AG04449 (cell line): ENCODE measurements at regions not wholly inside any gene's neighbourhood (a gene's known extent, or its start where the extent isn't known, plus 50 kb on each side); places are given as distances from the start of the nearest gene placed in this dataset.
"Not testable (repeated sequence)": the region's sequence is repeated elsewhere in the genome, so short reads cannot be mapped to it uniquely, and the experiment has no call there.

Source experiments
- CTCF ChIA-PET: fragments of 350-600 bp; formaldehyde crosslinking; extraction: SDS; loops from one replicate; lab custom pipeline; 2021; ENCODE audit warnings: antibody characterized with exemption; lab: Yijun Ruan, JAX
- POLR2A ChIA-PET: fragments of 400-600, 350-600 bp; formaldehyde crosslinking; extraction: SDS; loops from one replicate; lab custom pipeline; 2020; ENCODE audit warnings: antibody characterized with exemption, inconsistent platforms; lab: Yijun Ruan, JAX
- DNase-seq: peaks from one replicate; pipeline ENCODE4 v3.0.0-alpha.2; 2010; ENCODE audit warnings: low read depth, low spot score
- H3K4me3 ChIP-seq: 2 replicates; pipeline ENCODE4 v1.5.1; 2011; ENCODE audit warnings: low read depth, mild to moderate bottlenecking, control low read depth, low read length
- TF ChIP-seq, protein P1 (sequence below): IDR thresholded peaks from one replicate; pipeline ENCODE4 v1.5.1; 2011; ENCODE audit warnings: mild to moderate bottlenecking, moderate library complexity, low read length, control low read depth, inconsistent platforms; ENCODE audit not compliant: insufficient read depth; ENCODE audit errors: missing control alignments

DNA sequence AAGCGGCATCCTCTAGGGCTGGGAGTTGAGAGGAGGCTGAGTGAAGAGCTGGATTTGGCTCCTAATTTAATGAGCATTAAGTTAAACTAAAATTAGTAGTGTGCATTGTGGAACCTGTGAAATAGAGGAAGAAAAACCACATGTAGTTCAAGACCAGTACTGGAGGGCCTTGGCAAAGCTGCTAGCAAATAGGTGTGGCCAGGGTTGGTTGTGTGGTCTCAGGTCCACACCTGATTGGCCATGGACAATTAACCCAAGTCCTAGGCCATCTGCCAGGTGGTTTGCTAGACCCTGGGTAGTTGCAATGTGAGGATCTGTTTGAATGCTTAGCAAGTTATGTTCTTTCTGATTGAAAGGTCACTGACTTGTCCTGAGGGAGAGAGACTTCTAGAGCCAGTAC, 275.5 kb downstream of the PDCD6IP start:
- TF ChIP-seq, protein P1, sequence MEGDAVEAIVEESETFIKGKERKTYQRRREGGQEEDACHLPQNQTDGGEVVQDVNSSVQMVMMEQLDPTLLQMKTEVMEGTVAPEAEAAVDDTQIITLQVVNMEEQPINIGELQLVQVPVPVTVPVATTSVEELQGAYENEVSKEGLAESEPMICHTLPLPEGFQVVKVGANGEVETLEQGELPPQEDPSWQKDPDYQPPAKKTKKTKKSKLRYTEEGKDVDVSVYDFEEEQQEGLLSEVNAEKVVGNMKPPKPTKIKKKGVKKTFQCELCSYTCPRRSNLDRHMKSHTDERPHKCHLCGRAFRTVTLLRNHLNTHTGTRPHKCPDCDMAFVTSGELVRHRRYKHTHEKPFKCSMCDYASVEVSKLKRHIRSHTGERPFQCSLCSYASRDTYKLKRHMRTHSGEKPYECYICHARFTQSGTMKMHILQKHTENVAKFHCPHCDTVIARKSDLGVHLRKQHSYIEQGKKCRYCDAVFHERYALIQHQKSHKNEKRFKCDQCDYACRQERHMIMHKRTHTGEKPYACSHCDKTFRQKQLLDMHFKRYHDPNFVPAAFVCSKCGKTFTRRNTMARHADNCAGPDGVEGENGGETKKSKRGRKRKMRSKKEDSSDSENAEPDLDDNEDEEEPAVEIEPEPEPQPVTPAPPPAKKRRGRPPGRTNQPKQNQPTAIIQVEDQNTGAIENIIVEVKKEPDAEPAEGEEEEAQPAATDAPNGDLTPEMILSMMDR: no peak
- no peak for DNase-seq
- ChIA-PET CTCF (no interaction called here), POLR2A (no interaction called here)
- H3K4me3 ChIP-seq: no peak overlapping the region

DNA sequence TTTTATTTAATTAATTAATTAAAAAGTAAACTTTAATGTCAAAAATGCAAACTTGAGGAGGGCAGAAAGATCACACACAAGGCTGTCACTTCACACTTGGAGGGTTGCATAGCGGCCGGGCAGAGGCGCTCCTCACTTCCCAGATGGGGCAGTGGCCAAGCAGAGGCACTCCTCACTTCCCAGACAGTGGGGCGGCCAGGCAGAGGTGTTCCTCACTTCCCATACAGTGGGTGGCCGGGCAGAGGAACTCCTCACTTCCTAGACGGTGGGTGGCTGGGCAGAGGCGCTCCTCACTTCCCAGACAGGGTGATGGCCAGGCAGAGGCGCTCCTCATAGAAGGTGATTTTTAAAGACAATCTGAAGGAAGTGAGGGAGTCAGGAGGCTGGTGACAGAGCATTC, 277.5 kb downstream of the PDCD6IP start:
- TF ChIP-seq, protein P1: no peak
- ChIA-PET CTCF (interaction anchor here (1.1 kb wide), 1 partner anchor 12 kb away, joined by 3 read pairs; no protein-coding TSS in a partner anchor), POLR2A (no interaction called here)
- H3K4me3 ChIP-seq: no peak overlapping the region
- no peak for DNase-seq

DNA sequence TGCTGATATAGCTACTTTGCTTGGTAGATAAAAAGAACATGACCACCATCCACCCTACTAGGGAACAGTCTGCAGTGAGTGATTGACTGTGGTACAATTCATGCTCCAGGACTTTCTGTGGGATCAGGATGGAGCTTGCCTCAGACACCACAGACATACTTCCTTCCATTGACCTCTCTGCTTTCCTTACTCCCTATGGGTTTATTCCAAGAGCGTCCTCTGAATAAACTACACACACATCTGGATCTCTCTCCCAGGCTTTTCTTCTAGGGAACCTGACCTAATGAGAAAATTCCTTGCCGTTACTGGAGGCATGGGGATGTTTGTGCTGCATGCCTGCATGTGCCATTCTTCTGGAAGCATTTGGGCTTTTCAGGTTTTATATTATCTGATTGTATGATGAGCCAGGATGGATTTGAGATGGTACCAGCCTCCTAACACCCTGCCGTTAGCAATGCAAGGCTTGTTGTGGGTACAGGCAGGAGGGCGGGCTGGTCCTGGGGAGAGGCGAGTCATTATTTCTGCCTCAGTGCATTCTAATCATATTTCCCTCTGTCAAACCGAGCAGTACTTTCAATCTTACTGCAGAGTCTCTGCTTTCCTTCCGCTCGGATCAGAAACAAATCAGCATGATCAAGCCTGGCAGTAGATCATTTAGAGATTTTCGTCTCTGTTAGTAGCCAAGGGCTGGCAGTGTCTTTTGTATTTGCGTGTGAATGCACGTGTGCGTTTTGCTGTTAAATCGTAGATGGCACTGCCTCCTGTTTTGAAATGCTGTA, 279.2 kb downstream of the PDCD6IP start:
- TF ChIP-seq, protein P1: no peak
- DNase-seq: no peak
- POLR2A ChIA-PET: no interaction called here
- CTCF ChIA-PET: interaction anchor here (1.0 kb wide), 1 partner anchor 10 kb away, joined by 3 read pairs; no protein-coding TSS in a partner anchor
- no peak overlapping the region for H3K4me3 ChIP-seq

DNA sequence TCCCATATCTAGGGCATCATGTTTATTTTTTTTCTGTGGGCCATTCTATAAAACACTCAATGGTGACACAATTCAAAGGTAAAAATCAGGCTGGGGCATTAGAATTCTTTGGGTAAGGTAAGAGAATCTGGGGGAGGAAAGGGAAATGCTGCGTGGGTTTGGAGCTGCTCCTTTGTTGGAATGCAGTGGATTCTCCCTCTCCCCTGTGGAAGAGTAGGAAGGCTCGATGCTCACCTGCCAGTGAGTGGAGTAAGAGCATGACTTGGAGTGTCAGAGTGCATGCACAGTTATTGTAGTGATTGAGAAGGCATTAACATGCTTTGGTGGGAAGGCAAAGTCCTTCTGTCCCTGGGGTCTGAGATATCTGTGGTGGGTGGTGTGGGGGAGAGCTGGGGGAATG, 280.0 kb downstream of the PDCD6IP start:
- DNase-seq: no peak
- H3K4me3 ChIP-seq: no peak overlapping the region
- POLR2A ChIA-PET: no interaction called here
- TF ChIP-seq, protein P1: no peak
- CTCF ChIA-PET: interaction anchor here (1.0 kb wide), 1 partner anchor 10 kb away, joined by 3 read pairs; no protein-coding TSS in a partner anchor

DNA sequence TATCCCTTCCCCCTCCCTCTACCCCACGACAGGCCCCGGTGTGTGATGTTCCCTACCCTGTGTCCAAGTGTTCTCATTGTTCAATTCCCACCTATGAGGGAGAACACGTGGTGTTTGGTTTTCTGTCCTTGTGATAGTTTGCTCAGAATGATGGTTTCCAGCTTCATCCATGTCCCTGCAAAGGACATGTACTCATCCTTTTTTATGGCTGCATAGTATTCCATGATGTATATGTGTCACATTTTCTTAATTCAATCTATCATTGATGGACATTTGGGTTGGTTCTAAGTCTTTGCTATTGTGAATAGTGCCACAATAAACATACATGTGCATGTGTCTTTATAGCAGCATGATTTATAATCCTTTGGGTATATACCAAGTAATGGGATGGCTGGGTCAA, 281.4 kb downstream of the PDCD6IP start:
- H3K4me3 ChIP-seq, DNase-seq, CTCF ChIA-PET, POLR2A ChIA-PET: not testable (repeated sequence)

DNA sequence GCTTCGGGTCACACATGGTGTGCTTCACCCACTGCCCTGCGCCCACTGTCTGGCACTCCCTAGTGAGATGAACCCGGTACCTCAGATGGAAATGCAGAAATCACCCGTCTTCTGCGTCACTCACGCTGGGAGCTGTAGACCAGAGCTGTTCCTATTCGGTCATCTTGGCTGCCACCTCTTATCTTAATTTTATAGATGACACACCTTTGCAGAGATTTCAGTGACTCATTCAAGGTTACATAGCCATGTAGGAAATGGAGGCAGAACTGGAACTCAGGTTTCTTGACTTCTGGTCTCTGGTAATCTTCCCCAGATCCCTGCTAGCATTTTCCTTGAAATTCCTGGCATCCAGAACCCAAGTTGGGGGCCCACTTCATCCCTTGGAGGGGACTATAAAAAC, 291.9 kb downstream of the PDCD6IP start:
- POLR2A ChIA-PET, DNase-seq, H3K4me3 ChIP-seq, CTCF ChIA-PET: not testable (repeated sequence)

DNA sequence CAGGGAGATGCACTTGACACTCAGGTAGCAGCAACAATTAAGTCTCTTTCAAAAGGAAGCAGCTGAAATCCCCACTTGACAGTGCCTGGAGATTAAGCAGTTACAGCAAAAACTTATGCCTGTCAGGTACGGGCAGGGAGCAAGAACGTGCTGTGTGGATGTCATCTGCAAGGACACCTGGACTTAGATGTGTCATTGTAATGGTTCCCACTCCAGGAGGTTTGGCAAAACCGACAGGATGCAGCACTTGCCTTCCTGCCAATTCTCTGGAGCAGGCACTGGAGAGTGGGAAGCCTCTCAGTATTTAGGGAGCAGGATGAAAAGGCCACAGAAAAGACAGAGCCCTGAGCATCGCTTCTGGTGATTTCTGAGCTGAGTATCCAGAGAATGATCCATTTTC, 292.4 kb downstream of the PDCD6IP start:
- POLR2A ChIA-PET: no interaction called here
- DNase-seq: no peak
- H3K4me3 ChIP-seq: no peak overlapping the region
- TF ChIP-seq, protein P1: no peak
- CTCF ChIA-PET: no interaction called here

DNA sequence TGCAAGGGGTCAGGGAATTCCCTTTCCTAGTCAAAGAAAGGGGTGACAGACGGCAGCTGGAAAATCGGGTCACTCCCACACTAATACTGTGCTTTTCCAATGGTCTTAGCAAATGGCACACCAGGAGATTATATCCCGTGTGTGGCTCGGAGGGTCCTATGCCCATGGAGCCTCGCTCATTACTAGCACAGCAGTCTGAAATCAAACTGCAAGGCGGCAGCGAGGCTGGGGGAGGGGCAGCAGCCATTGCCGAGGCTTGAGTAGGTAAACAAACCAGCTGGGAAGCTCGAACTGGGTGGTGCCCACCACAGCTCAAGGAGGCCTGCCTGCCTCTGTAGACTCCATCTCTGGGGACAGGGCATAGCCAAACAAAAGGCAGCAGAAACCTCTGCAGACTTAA, 295.9 kb downstream of the PDCD6IP start:
- POLR2A ChIA-PET: interaction anchor here (0.6 kb wide), 1 partner anchor 78 kb away, joined by 3 read pairs; no protein-coding TSS in a partner anchor
- H3K4me3 ChIP-seq, DNase-seq, CTCF ChIA-PET: not testable (repeated sequence)
